ENCODE measurements at regions not wholly inside any gene's neighbourhood (a gene's known extent, or its start where the extent isn't known, plus 50 kb on each side); places are given as distances from the start of the nearest gene placed in this dataset.

GRCh38 chr10:28201410-28202400 lies 101.2 kb downstream of the MPP7 start:
- Mint-ChIP-seq H3K27ac (no peak overlapping the region), H3K9me3 (peaks cover 0 to 3% (median 0%) of the 10 kb centered on the region in 11 donors), H3K4me3 (no peak overlapping the region), H3K4me1 (peaks cover 0 to 29% (median 9%) of the 10 kb centered on the region in 7 donors), H3K27me3 (no peaks in the 10 kb centered on the region), H3K36me3 (peaks cover 0 to 70% (median 61%) of the 10 kb centered on the region in 5 donors)
- no peaks in the 10 kb centered on the region for H3K4me1 ChIP-seq (ENCODE audit: control insufficient read depth in 2 of 2, insufficient read depth in 2 of 2, low read length in 2 of 2)
- ATAC-seq (no peak), DNase-seq (no peak)
- H3K4me3 ChIP-seq (ENCODE audit: low read length), result no peak overlapping the region
- intact Hi-C loops (cut with micrococcal nuclease), result no loop called here
- ChIA-PET POLR2A (no interaction called here), CTCF (no interaction called here)
- no peaks in the 10 kb centered on the region for H3K27me3 ChIP-seq (ENCODE audit: control insufficient read depth in 2 of 2, insufficient read depth in 2 of 2, low read length in 2 of 2)
- no peaks in the 10 kb centered on the region for H3K9me3 ChIP-seq (ENCODE audit: control insufficient read depth in 2 of 3, low read length in 3 of 3)
- no peak overlapping the region for H3K27ac ChIP-seq (ENCODE audit: low read depth, low read length)
- H3K36me3 ChIP-seq (ENCODE audit: control insufficient read depth in 2 of 3, insufficient read depth in 3 of 3, low read length in 3 of 3), result peaks cover 0 to 14% (median 0%) of the 10 kb centered on the region in 3 experiments

- Histone ChIP-seq H3K27ac (ENCODE audit: low read depth, low read length) (no peak overlapping the region), H3K4me3 (ENCODE audit: low read length) (no peak overlapping the region), H3K4me1 (ENCODE audit: control insufficient read depth in 2 of 2, insufficient read depth in 2 of 2, low read length in 2 of 2) (no peaks in the 10 kb centered on the region), H3K36me3 (ENCODE audit: control insufficient read depth in 2 of 3, insufficient read depth in 3 of 3, low read length in 3 of 3) (peaks cover 0 to 10% (median 0%) of the 10 kb centered on the region in 3 experiments), H3K27me3 (ENCODE audit: control insufficient read depth in 2 of 2, insufficient read depth in 2 of 2, low read length in 2 of 2) (no peaks in the 10 kb centered on the region), H3K9me3 (ENCODE audit: control insufficient read depth in 2 of 3, low read length in 3 of 3) (no peaks in the 10 kb centered on the region)
- H3K9me3 Mint-ChIP-seq, result peaks cover 0 to 4% (median 0%) of the 10 kb centered on the region in 11 donors
- H3K36me3 Mint-ChIP-seq, result peaks cover 0 to 74% (median 64%) of the 10 kb centered on the region in 5 donors
- intact Hi-C loops (cut with micrococcal nuclease), result no loop called here
- ATAC-seq, result no peak
- peaks cover 0 to 31% (median 6%) of the 10 kb centered on the region in 7 donors for H3K4me1 Mint-ChIP-seq
- no peak for DNase-seq
- ChIA-PET POLR2A (no interaction called here), CTCF (interaction anchor here (0.7 kb wide), 1 partner anchor 744 kb away, joined by 3 read pairs; no protein-coding TSS in a partner anchor)
- no peak overlapping the region for H3K4me3 Mint-ChIP-seq
- no peaks in the 10 kb centered on the region for H3K27me3 Mint-ChIP-seq
- no peak overlapping the region for H3K27ac Mint-ChIP-seq
These were observed 102.1 kb downstream of the MPP7 start for GRCh38 chr10:28200775-28201174.

- peaks cover 0 to 71% (median 64%) of the 10 kb centered on the region in 5 donors for H3K36me3 Mint-ChIP-seq
- H3K27ac Mint-ChIP-seq, result peak overlapping the region in 1 of 9 donors; percentile 49
- ATAC-seq (no peak), DNase-seq (no peak)
- intact Hi-C loops (cut with micrococcal nuclease), result no loop called here
- H3K4me1 ChIP-seq (ENCODE audit: control insufficient read depth in 2 of 2, insufficient read depth in 2 of 2, low read length in 2 of 2), result no peaks in the 10 kb centered on the region
- H3K4me3 ChIP-seq (ENCODE audit: low read length), result no peak overlapping the region
- peaks cover 0 to 37% (median 7%) of the 10 kb centered on the region in 7 donors for H3K4me1 Mint-ChIP-seq
- ChIA-PET CTCF (no interaction called here), POLR2A (no interaction called here)
- no peaks in the 10 kb centered on the region for H3K9me3 ChIP-seq (ENCODE audit: control insufficient read depth in 2 of 3, low read length in 3 of 3)
- H3K27me3 ChIP-seq (ENCODE audit: control insufficient read depth in 2 of 2, insufficient read depth in 2 of 2, low read length in 2 of 2), result no peaks in the 10 kb centered on the region
- H3K27me3 Mint-ChIP-seq, result no peaks in the 10 kb centered on the region
- peaks cover 0 to 6% (median 0%) of the 10 kb centered on the region in 11 donors for H3K9me3 Mint-ChIP-seq
- H3K36me3 ChIP-seq (ENCODE audit: control insufficient read depth in 2 of 3, insufficient read depth in 3 of 3, low read length in 3 of 3), result peaks cover 0 to 5% (median 0%) of the 10 kb centered on the region in 3 experiments
- no peak overlapping the region for H3K27ac ChIP-seq (ENCODE audit: low read depth, low read length)
- H3K4me3 Mint-ChIP-seq, result no peak overlapping the region
These were observed 102.9 kb downstream of the MPP7 start for GRCh38 chr10:28199941-28200340.

- no peaks in the 10 kb centered on the region for H3K27me3 ChIP-seq (ENCODE audit: control insufficient read depth in 2 of 2, insufficient read depth in 2 of 2, low read length in 2 of 2)
- H3K9me3 ChIP-seq (ENCODE audit: control insufficient read depth in 2 of 3, low read length in 3 of 3), result no peaks in the 10 kb centered on the region
- ATAC-seq, result no peak
These were observed 112.7 kb downstream of the MPP7 start for GRCh38 chr10:28190196-28190595.

GRCh38 chr10:28188526-28188925 lies 114.3 kb downstream of the MPP7 start:
- H3K9me3 ChIP-seq (ENCODE audit: control insufficient read depth in 2 of 3, low read length in 3 of 3), result no peaks in the 10 kb centered on the region
- ATAC-seq, result no peak
- Mint-ChIP-seq H3K9me3 (no peaks in the 10 kb centered on the region), H3K4me1 (peaks cover 2 to 55% (median 40%) of the 10 kb centered on the region in 7 donors), H3K27me3 (peaks cover 0 to 4% (median 0%) of the 10 kb centered on the region in 5 donors), H3K27ac (no peak overlapping the region), H3K36me3 (peaks cover 0 to 28% (median 4%) of the 10 kb centered on the region in 5 donors), H3K4me3 (no peak overlapping the region)
- no peak overlapping the region for H3K27ac ChIP-seq (ENCODE audit: low read depth, low read length)
- H3K4me1 ChIP-seq (ENCODE audit: control insufficient read depth in 2 of 2, insufficient read depth in 2 of 2, low read length in 2 of 2), result no peaks in the 10 kb centered on the region
- ChIA-PET POLR2A (interaction anchor here (0.7 kb wide), 1 partner anchor 285 kb away, joined by 3 read pairs; no protein-coding TSS in a partner anchor), CTCF (interaction anchor here (0.9 kb wide), 1 partner anchor 205 kb away, joined by 3 read pairs; no protein-coding TSS in a partner anchor)
- no peak for DNase-seq
- no peaks in the 10 kb centered on the region for H3K27me3 ChIP-seq (ENCODE audit: control insufficient read depth in 2 of 2, insufficient read depth in 2 of 2, low read length in 2 of 2)
- H3K36me3 ChIP-seq (ENCODE audit: control insufficient read depth in 2 of 3, insufficient read depth in 3 of 3, low read length in 3 of 3), result no peaks in the 10 kb centered on the region
- H3K4me3 ChIP-seq (ENCODE audit: low read length), result no peak overlapping the region
- intact Hi-C loops (cut with micrococcal nuclease), result loop anchor here in 1 of 2 donors (10.0 kb wide), 1 partner anchor 634 kb away; no protein-coding TSS in a partner anchor

More at GRCh38 chr10:28190196-28190595, 112.7 kb downstream of the MPP7 start:
- CTCF ChIA-PET, result interaction anchor here (0.6 kb wide), 1 partner anchor 483 kb away, joined by 3 read pairs; no protein-coding TSS in a partner anchor
- no peaks in the 10 kb centered on the region for H3K4me1 ChIP-seq (ENCODE audit: control insufficient read depth in 2 of 2, insufficient read depth in 2 of 2, low read length in 2 of 2)
- no peak for DNase-seq
- H3K27ac ChIP-seq (ENCODE audit: low read depth, low read length), result no peak overlapping the region
- H3K36me3 ChIP-seq (ENCODE audit: control insufficient read depth in 2 of 3, insufficient read depth in 3 of 3, low read length in 3 of 3), result no peaks in the 10 kb centered on the region
- H3K4me3 Mint-ChIP-seq, result peak overlapping the region in 5 of 10 donors; percentile 3 to 32 (median 6)
- POLR2A ChIA-PET, result no interaction called here
- intact Hi-C loops (cut with micrococcal nuclease), result no loop called here
- H3K4me3 ChIP-seq (ENCODE audit: low read length), result no peak overlapping the region
- H3K27me3 Mint-ChIP-seq, result peaks cover 0 to 4% (median 0%) of the 10 kb centered on the region in 5 donors
- no peaks in the 10 kb centered on the region for H3K9me3 Mint-ChIP-seq
- H3K27ac Mint-ChIP-seq, result peak overlapping the region in 4 of 9 donors; percentile 11 to 34 (median 22)
- peaks cover 0 to 39% (median 14%) of the 10 kb centered on the region in 5 donors for H3K36me3 Mint-ChIP-seq
- peaks cover 2 to 64% (median 46%) of the 10 kb centered on the region in 7 donors for H3K4me1 Mint-ChIP-seq

- no peak overlapping the region for H3K4me3 ChIP-seq (ENCODE audit: low read length)
- H3K4me3 Mint-ChIP-seq, result no peak overlapping the region
- H3K4me1 ChIP-seq (ENCODE audit: control insufficient read depth in 2 of 2, insufficient read depth in 2 of 2, low read length in 2 of 2), result no peaks in the 10 kb centered on the region
- DNase-seq, result no peak
- H3K9me3 Mint-ChIP-seq, result no peaks in the 10 kb centered on the region
- H3K27me3 Mint-ChIP-seq, result peaks cover 0 to 4% (median 0%) of the 10 kb centered on the region in 5 donors
- ATAC-seq, result no peak
- no peaks in the 10 kb centered on the region for H3K27me3 ChIP-seq (ENCODE audit: control insufficient read depth in 2 of 2, insufficient read depth in 2 of 2, low read length in 2 of 2)
- intact Hi-C loops (cut with micrococcal nuclease), result loop anchor here in 1 of 2 donors (10.0 kb wide), 1 partner anchor 632 kb away; no protein-coding TSS in a partner anchor
- H3K27ac Mint-ChIP-seq, result no peak overlapping the region
- H3K36me3 ChIP-seq (ENCODE audit: control insufficient read depth in 2 of 3, insufficient read depth in 3 of 3, low read length in 3 of 3), result no peaks in the 10 kb centered on the region
- H3K36me3 Mint-ChIP-seq, result peaks cover 0 to 20% (median 4%) of the 10 kb centered on the region in 5 donors
- peaks cover 2 to 48% (median 33%) of the 10 kb centered on the region in 7 donors for H3K4me1 Mint-ChIP-seq
- ChIA-PET POLR2A (no interaction called here), CTCF (no interaction called here)
- H3K9me3 ChIP-seq (ENCODE audit: control insufficient read depth in 2 of 3, low read length in 3 of 3), result no peaks in the 10 kb centered on the region
- H3K27ac ChIP-seq (ENCODE audit: low read depth, low read length), result no peak overlapping the region
These were observed 115.8 kb downstream of the MPP7 start for GRCh38 chr10:28186887-28187578.
